ENCODE measurements at regions not wholly inside any gene's neighbourhood (a gene's known extent, or its start where the extent isn't known, plus 50 kb on each side); places are given as distances from the start of the nearest gene placed in this dataset.

DNA sequence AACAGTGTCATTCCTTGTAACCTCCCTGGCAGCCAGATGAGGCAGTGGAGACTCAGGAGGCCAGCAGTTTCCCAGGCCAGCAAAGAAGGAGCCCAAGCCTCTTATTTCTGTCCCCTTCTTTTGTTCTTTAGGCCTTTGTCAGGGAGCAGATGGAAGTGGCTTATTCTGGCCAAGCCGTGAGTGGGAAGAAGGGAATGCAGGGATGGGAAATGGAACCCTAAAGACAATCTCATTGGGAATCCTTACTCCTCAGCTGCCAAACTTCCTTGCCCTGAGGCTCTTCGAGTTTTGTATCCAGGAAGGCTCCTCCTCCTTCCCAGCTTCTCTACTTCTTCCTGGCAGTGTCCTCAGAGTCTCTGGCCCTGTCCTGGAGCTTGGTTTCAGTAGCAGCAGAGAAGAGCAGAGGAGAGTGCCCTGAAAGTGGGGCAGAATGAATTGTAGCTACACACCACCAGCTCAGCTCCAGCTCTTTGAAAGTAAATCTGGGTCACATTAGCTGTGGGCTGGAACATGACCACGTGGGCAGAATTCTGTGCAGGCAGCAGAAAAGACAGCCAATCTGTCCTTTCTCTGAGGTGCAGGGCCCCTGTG is 63.9 kb downstream of the NDUFS5 start:
- no peak for DNase-seq (ENCODE audit: low read depth, low spot score)
- Mint-ChIP-seq H3K36me3 (ENCODE audit: low read depth) (no peaks in the 10 kb centered on the region), H3K27me3 (ENCODE audit: low read depth) (peaks cover under 1% of the 10 kb centered on the region), H3K4me1 (peaks cover 18% of the 10 kb centered on the region), H3K27ac (ENCODE audit: unreplicated experiment) (no peak overlapping the region), H3K9me3 (no peaks in the 10 kb centered on the region), H3K4me3 (no peak overlapping the region)
- no peak for TF ChIP-seq CTCF (conservative IDR thresholded peaks at IDR 0.05)

- Mint-ChIP-seq H3K27ac (ENCODE audit: unreplicated experiment) (no peak overlapping the region), H3K27me3 (ENCODE audit: low read depth) (no peaks in the 10 kb centered on the region), H3K9me3 (no peaks in the 10 kb centered on the region), H3K4me1 (peaks cover 18% of the 10 kb centered on the region), H3K36me3 (ENCODE audit: low read depth) (no peaks in the 10 kb centered on the region), H3K4me3 (no peak overlapping the region)
- DNase-seq (ENCODE audit: low read depth, low spot score) = no peak
- no peak for TF ChIP-seq CTCF (conservative IDR thresholded peaks at IDR 0.05)
Observed at GRCh38 chr1:39090757-39091380, 64.7 kb downstream of the NDUFS5 start.

GRCh38 chr1:39091845-39092645 is 65.9 kb downstream of the NDUFS5 start:
- DNase-seq (ENCODE audit: low read depth, low spot score) = peak; percentile 50
- H3K9me3 Mint-ChIP-seq = no peaks in the 10 kb centered on the region
- no peaks in the 10 kb centered on the region for H3K36me3 Mint-ChIP-seq (ENCODE audit: low read depth)

DNA sequence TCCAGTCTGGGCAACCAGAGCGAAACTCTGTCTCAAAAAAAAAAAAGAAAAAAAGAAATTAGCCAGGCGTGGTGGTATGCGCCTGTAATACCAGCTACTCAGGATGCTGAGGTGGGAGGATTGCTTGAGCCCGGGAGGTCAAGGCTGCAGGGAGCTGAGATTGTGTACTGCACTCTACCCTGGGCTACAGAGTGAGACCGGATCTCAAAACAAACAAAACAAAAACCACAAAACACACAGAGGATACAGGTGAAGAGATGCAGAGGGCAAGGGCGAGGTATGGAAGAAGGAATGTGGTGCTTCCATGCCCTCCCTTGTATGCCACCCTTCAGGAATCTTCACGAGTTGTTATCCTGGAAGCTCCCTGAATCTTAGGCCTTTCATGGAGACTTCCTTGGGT is 68.5 kb downstream of the NDUFS5 start:
- Mint-ChIP-seq H3K36me3 (ENCODE audit: low read depth) (no peaks in the 10 kb centered on the region), H3K4me1 (peaks cover 20% of the 10 kb centered on the region), H3K4me3 (no peak overlapping the region), H3K27me3 (ENCODE audit: low read depth) (no peaks in the 10 kb centered on the region), H3K9me3 (no peaks in the 10 kb centered on the region), H3K27ac (ENCODE audit: unreplicated experiment) (no peak overlapping the region)
- TF ChIP-seq CTCF (conservative IDR thresholded peaks at IDR 0.05) = no peak
- DNase-seq (ENCODE audit: low read depth, low spot score) = no peak

More at GRCh38 chr1:39091845-39092645, 65.9 kb downstream of the NDUFS5 start:
- TF ChIP-seq CTCF (conservative IDR thresholded peaks at IDR 0.05) = peak; percentile 76
- H3K27ac Mint-ChIP-seq (ENCODE audit: unreplicated experiment) = no peak overlapping the region
- peaks cover 10% of the 10 kb centered on the region for H3K4me1 Mint-ChIP-seq
- H3K4me3 Mint-ChIP-seq = no peak overlapping the region
- H3K27me3 Mint-ChIP-seq (ENCODE audit: low read depth) = no peaks in the 10 kb centered on the region

DNA sequence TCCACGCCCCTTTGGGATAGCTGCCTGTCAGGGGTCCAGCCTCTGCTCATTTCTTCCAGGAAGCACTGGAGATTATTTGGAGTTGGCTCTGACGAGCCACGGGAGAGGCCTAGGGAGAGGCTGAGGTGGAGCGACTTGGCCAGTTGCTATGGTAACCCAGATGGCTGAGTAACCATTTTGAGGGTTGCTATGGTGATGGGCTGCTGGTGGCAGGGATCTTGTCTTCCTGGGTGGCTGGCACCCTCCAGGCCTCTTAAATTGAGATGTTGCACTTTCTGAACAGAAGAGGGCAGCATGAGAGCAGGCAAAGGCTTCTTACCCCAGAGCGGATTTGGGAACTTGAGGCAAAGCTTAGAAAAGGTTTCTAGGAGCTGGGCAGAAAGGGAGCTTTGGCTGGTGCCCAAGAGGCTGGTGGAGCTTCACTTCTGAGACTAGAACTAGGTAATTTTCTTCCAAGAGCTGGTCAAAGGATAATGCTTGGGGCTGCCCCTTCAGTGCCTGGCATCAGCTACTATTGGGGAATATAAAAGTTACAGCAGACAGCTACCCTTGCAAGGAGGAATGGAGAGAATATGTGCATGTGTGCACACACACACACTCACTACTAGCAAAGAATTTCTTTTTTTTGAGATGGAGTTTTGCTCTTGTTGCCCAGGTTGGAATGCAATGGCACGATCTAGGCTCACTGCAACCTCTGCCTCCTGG is 72.5 kb downstream of the NDUFS5 start:
- TF ChIP-seq CTCF (conservative IDR thresholded peaks at IDR 0.05) = peak; percentile 90
- Mint-ChIP-seq H3K27me3 (ENCODE audit: low read depth) (peaks cover 3% of the 10 kb centered on the region), H3K9me3 (no peaks in the 10 kb centered on the region), H3K4me3 (peak overlapping the region; percentile 84), H3K36me3 (ENCODE audit: low read depth) (no peaks in the 10 kb centered on the region), H3K27ac (ENCODE audit: unreplicated experiment) (no peak overlapping the region), H3K4me1 (peaks cover 28% of the 10 kb centered on the region)
- peak; percentile 57 for DNase-seq (ENCODE audit: low read depth, low spot score)
